Dermis microvascular lymphatic vessel endothelial cell (primary cell): ENCODE measurements at regions not wholly inside any gene's neighbourhood (a gene's known extent, or its start where the extent isn't known, plus 50 kb on each side); places are given as distances from the start of the nearest gene placed in this dataset.

Experiments
- DNase-seq, 2 donors: peaks; one replicate each; pipeline versions ENCODE4 v3.0.0 to v3.0.0-alpha.2; 2010; ENCODE audit warnings: low read depth in 2 of 2

DNA sequence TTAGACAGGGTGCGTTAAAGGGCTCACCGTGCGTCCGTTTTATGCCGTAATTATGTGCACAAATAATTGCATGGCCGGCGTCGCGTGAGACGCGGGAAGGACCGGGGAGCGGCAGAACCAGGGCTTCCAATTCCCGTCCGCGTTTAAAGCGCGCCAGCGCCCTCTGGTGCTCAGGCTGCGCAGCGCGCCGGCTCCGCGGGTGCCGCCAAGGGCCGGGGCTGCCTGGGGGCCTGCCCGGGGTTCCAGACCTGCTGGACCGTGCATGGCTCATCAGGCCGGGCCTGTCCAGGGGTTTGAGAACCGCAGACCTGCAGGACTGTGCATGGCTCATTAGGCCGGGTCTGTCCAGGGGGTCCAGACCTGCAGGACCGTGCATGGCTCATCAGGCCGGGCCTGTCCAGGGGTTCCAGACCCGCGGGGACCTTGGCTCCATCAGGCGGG, 369.0 kb downstream of the THBS2 start:
- peak; percentile 27 to 30 for DNase-seq

DNA sequence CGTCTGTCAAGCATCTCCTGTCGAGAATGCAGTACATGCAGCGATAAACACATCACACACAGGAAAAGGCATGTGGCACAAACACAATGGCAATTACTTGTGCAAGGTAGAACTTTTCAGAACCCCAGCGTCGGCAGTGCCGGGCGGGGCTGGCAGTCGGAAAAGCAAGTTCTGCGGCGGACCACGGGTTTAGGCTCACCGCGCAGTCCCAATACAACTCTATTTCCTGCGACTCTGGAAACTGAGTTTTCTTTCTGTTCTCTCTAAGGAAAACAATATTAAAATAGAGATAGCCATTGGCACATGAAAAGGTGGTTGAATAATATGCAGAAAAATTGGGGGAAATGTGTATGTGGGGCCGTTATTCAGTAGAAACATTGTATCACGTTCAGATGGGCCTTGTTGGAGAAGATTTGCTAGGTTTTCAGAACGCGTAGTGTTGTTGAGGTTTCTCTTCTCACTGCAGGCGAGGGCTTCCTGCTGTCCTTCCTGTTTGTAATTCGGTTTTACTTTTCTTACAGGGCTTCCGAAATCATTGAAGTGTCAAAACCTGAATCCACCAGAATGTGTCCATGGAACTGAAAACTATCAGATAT, 369.5 kb downstream of the THBS2 start:
- no peak for DNase-seq

DNA sequence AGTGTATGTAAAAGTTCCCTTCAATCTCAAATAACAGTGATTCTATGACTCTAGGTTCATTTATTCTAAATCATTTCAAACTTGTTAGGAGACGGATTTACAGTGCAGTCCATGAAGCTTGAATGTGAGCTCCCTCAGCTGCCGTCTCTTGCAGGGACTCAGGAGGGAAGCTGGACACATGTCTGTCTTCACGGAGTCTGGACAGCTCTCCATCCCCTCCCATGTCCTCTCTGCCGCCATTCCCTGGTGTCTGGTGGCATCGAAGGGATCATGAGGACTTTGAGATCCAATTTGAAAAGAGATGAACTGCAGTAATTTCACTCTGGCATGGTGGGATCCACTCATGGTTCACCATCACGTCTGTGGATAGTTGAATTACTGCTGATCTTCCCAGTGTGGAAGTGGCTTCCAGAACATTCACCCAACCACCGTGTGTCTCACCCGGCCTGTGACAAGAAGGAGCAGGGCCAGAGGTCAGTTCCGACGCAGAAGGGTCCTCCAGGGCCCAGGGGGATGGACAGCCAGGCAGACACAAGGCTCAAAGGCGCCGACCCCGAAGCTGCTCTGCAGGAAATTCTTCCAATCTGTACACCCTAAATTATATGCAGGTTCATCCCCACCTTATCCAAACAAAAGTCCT, 370.1 kb downstream of the THBS2 start:
- DNase-seq: no peak

GRCh38 chr6:168880271-168880670, 373.4 kb downstream of the THBS2 start:
- DNase-seq: no peak

DNA sequence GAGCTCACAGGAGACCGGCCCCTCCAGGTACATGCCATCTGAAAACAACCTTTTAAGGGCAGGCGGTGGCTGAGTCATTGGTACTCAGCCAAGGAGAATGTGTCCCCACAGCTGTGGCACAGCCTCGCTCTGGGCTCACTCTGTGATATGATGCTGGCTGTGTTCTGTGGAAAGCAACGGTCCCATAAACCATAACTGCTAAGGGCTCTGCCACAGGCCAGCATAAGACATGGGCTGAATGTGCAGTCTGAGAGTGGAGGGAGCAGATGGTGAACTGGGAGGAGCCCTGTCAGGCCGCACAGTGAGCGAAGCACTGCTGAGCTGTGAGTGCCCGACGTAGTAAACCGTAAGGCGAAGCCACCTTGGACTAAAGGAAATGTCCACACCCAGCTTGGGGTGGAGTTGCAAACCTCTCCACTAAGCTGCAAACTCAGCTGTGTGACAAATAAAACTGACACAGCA, 375.8 kb downstream of the THBS2 start:
- DNase-seq: no peak

DNA sequence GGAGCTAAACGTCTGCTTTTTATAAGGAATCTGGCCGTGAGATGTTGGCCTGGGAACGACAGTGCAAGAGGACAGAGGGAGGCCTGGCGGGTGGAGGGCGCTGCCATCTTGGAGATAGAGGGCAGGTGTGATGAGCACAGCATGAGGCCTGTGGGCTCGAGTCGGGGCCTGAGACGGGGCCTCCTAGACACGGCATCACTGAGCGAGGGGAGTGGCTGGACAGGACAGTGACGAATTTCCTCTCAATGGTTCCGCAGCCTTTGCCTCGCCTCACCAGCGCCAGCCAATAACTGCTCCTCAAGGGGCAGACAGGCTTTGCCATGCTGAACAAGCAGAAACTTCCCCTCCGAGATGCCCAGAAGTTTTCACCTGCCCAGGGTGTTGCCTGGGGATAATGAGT, 376.7 kb downstream of the THBS2 start:
- no peak for DNase-seq

DNA sequence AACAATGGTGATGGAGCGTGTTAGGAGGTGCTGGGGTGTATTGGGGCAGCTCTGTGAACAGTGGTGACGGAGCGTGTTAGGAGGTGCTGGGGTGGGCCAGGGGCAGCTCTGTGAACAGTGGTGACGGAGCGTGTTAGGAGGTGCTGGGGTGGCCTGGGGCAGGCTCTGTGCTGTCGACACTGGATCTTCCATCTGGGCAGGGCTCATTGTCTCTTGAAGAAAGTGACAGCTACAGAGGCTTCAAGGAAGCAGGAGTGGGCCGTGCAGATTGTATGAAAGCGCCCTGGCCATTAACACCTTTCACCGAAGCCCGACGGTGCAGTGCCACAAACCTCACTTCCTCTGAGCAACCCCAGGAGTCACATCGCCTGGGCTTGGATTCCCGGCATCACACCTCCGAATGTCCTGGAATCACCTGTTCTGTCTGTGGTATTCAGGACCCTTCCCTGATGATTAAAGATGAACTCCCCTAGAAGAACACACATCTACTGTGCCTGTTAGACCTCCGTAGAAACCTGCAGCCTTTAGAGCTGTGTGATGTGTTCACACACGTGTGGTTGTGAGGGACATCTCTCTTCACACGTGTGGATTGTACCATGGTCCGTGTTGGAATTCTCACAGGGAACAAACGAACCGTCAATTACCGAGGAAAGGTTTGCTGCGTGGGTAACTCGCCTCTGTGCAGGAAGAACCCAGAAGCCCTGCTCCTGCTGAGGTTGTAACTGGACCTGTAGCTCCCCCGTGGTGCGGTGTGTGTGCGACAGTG, 377.7 kb downstream of the THBS2 start:
- no peak for DNase-seq

GRCh38 chr6:168874637-168875036, 379.0 kb downstream of the THBS2 start:
- DNase-seq: no peak

- DNase-seq: no peak
Observed at GRCh38 chr6:168873278-168874190, 380.1 kb downstream of the THBS2 start.

- DNase-seq: no peak
Observed at GRCh38 chr6:168871642-168872315, 381.9 kb downstream of the THBS2 start.

- DNase-seq: no peak
Observed at GRCh38 chr6:168870982-168871381, 382.7 kb downstream of the THBS2 start.

- no peak for DNase-seq
Observed at GRCh38 chr6:168867247-168868102, 386.2 kb downstream of the THBS2 start.

GRCh38 chr6:168866534-168866933, 387.1 kb downstream of the THBS2 start:
- no peak for DNase-seq

- no peak for DNase-seq
Observed at GRCh38 chr6:168865522-168865921, 388.1 kb downstream of the THBS2 start.

- no peak for DNase-seq
Observed at GRCh38 chr6:168864541-168865460, 388.8 kb downstream of the THBS2 start.

- DNase-seq: no peak
Observed at GRCh38 chr6:168863467-168863866, 390.2 kb downstream of the THBS2 start.

- DNase-seq: no peak
Observed at GRCh38 chr6:168862346-168862980, 391.2 kb downstream of the THBS2 start.

- no peak for DNase-seq
Observed at GRCh38 chr6:168860987-168861386, 392.7 kb downstream of the THBS2 start.

DNA sequence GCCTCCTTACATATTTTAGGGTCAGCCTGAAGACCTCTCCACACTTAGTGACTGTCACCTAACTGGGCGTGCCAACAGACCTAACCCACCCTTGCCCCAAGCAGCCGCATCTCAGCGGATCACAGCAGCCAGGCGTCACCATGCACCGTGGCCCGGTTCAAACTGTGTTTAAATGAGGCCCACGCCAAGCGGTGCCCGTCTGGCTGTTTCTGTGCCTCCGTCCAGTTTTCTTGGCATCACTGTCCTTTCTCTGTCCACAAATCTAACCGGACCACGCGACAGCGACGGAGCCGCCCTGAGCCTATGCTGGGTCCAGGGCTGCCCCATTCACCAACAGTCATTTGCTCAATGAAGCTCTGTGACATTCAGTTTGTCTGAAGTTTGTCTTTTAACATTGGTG, 393.3 kb downstream of the THBS2 start:
- DNase-seq: no peak
